ENCODE measurements at regions not wholly inside any gene's neighbourhood (a gene's known extent, or its start where the extent isn't known, plus 50 kb on each side); places are given as distances from the start of the nearest gene placed in this dataset.

- H3K4me1 ChIP-seq (ENCODE audit: insufficient read depth), result no peaks in the 10 kb centered on the region
- WGBS, result 56% methylated on average over 1 of the region's 1 CpG
- H3K36me3 ChIP-seq (ENCODE audit: insufficient read depth), result no peaks in the 10 kb centered on the region
- H3K27ac ChIP-seq (ENCODE audit: low read depth), result no peak overlapping the region
- no peak overlapping the region for H3K4me3 ChIP-seq (ENCODE audit: low read depth, low read length)
- no peak for DNase-seq (ENCODE audit: extremely low spot score)
Observed at GRCh38 chr5:165560648-165561047, 2055.2 kb downstream of the MAT2B start.

GRCh38 chr5:165565911-165566310 lies 2060.5 kb downstream of the MAT2B start:
- H3K27ac ChIP-seq (ENCODE audit: low read depth), result no peak overlapping the region
- 59% methylated on average over 4 of the region's 4 CpGs for WGBS
- DNase-seq (ENCODE audit: extremely low spot score), result no peak
- H3K4me1 ChIP-seq (ENCODE audit: insufficient read depth), result no peaks in the 10 kb centered on the region
- no peaks in the 10 kb centered on the region for H3K36me3 ChIP-seq (ENCODE audit: insufficient read depth)
- H3K4me3 ChIP-seq (ENCODE audit: low read depth, low read length), result no peak overlapping the region

- DNase-seq (ENCODE audit: extremely low spot score), result no peak
- Histone ChIP-seq H3K27ac (ENCODE audit: low read depth) (no peak overlapping the region), H3K36me3 (ENCODE audit: insufficient read depth) (no peaks in the 10 kb centered on the region), H3K4me1 (ENCODE audit: insufficient read depth) (no peaks in the 10 kb centered on the region), H3K4me3 (ENCODE audit: low read depth, low read length) (no peak overlapping the region)
- WGBS, result 82% methylated on average over 7 of the region's 7 CpGs
Observed at GRCh38 chr5:165569551-165569950, 2064.1 kb downstream of the MAT2B start.

GRCh38 chr5:165573445-165573844 lies 2068.0 kb downstream of the MAT2B start:
- H3K4me1 ChIP-seq (ENCODE audit: insufficient read depth), result no peaks in the 10 kb centered on the region
- WGBS, result 85% methylated on average over 4 of the region's 4 CpGs

GRCh38 chr5:165574100-165574499 lies 2068.7 kb downstream of the MAT2B start:
- no peak overlapping the region for H3K27ac ChIP-seq (ENCODE audit: low read depth)

More at GRCh38 chr5:165573445-165573844, 2068.0 kb downstream of the MAT2B start:
- no peaks in the 10 kb centered on the region for H3K36me3 ChIP-seq (ENCODE audit: insufficient read depth)
- H3K4me3 ChIP-seq (ENCODE audit: low read depth, low read length), result no peak overlapping the region
- no peak overlapping the region for H3K27ac ChIP-seq (ENCODE audit: low read depth)
- DNase-seq (ENCODE audit: extremely low spot score), result no peak

GRCh38 chr5:165576678-165577275 lies 2071.4 kb downstream of the MAT2B start:
- no peak for DNase-seq (ENCODE audit: extremely low spot score)
- no peaks in the 10 kb centered on the region for H3K4me1 ChIP-seq (ENCODE audit: insufficient read depth)
- H3K36me3 ChIP-seq (ENCODE audit: insufficient read depth), result no peaks in the 10 kb centered on the region
- 85% methylated on average over 3 of the region's 3 CpGs for WGBS
- no peak overlapping the region for H3K4me3 ChIP-seq (ENCODE audit: low read depth, low read length)
- no peak overlapping the region for H3K27ac ChIP-seq (ENCODE audit: low read depth)

More at GRCh38 chr5:165574100-165574499, 2068.7 kb downstream of the MAT2B start:
- 69% methylated on average over 2 of the region's 2 CpGs for WGBS
- DNase-seq (ENCODE audit: extremely low spot score), result no peak
- H3K4me1 ChIP-seq (ENCODE audit: insufficient read depth), result no peaks in the 10 kb centered on the region
- H3K4me3 ChIP-seq (ENCODE audit: low read depth, low read length), result no peak overlapping the region
- H3K36me3 ChIP-seq (ENCODE audit: insufficient read depth), result no peaks in the 10 kb centered on the region

- DNase-seq (ENCODE audit: extremely low spot score), result no peak
- no peaks in the 10 kb centered on the region for H3K36me3 ChIP-seq (ENCODE audit: insufficient read depth)
- no peaks in the 10 kb centered on the region for H3K4me1 ChIP-seq (ENCODE audit: insufficient read depth)
- no peak overlapping the region for H3K27ac ChIP-seq (ENCODE audit: low read depth)
- H3K4me3 ChIP-seq (ENCODE audit: low read depth, low read length), result no peak overlapping the region
Observed at GRCh38 chr5:165579911-165580310, 2074.5 kb downstream of the MAT2B start.

- Histone ChIP-seq H3K36me3 (ENCODE audit: insufficient read depth) (no peaks in the 10 kb centered on the region), H3K4me1 (ENCODE audit: insufficient read depth) (no peaks in the 10 kb centered on the region), H3K27ac (ENCODE audit: low read depth) (no peak overlapping the region), H3K4me3 (ENCODE audit: low read depth, low read length) (no peak overlapping the region)
- 81% methylated on average over 1 of the region's 1 CpG for WGBS
- no peak for DNase-seq (ENCODE audit: extremely low spot score)
Observed at GRCh38 chr5:165594693-165595092, 2089.3 kb downstream of the MAT2B start.

- no peak for DNase-seq (ENCODE audit: extremely low spot score)
- 87% methylated on average over 8 of the region's 8 CpGs for WGBS
- Histone ChIP-seq H3K27ac (ENCODE audit: low read depth) (no peak overlapping the region), H3K4me1 (ENCODE audit: insufficient read depth) (no peaks in the 10 kb centered on the region), H3K4me3 (ENCODE audit: low read depth, low read length) (no peak overlapping the region), H3K36me3 (ENCODE audit: insufficient read depth) (no peaks in the 10 kb centered on the region)
Observed at GRCh38 chr5:165602529-165602928, 2097.1 kb downstream of the MAT2B start.

GRCh38 chr5:165607026-165607425 lies 2101.6 kb downstream of the MAT2B start:
- no peaks in the 10 kb centered on the region for H3K36me3 ChIP-seq (ENCODE audit: insufficient read depth)
- H3K27ac ChIP-seq (ENCODE audit: low read depth), result no peak overlapping the region
- no peak for DNase-seq (ENCODE audit: extremely low spot score)
- H3K4me3 ChIP-seq (ENCODE audit: low read depth, low read length), result no peak overlapping the region
- 96% methylated on average over 12 of the region's 12 CpGs for WGBS
- no peaks in the 10 kb centered on the region for H3K4me1 ChIP-seq (ENCODE audit: insufficient read depth)

- DNase-seq (ENCODE audit: extremely low spot score), result no peak
- Histone ChIP-seq H3K27ac (ENCODE audit: low read depth) (no peak overlapping the region), H3K4me1 (ENCODE audit: insufficient read depth) (no peaks in the 10 kb centered on the region), H3K36me3 (ENCODE audit: insufficient read depth) (no peaks in the 10 kb centered on the region), H3K4me3 (ENCODE audit: low read depth, low read length) (no peak overlapping the region)
- 69% methylated on average over 2 of the region's 2 CpGs for WGBS
Observed at GRCh38 chr5:165609871-165610270, 2104.5 kb downstream of the MAT2B start.

GRCh38 chr5:165616490-165617405 lies 2111.3 kb downstream of the MAT2B start:
- no peaks in the 10 kb centered on the region for H3K4me1 ChIP-seq (ENCODE audit: insufficient read depth)
- 54% methylated on average over 2 of the region's 2 CpGs for WGBS
- no peak for DNase-seq (ENCODE audit: extremely low spot score)
- H3K36me3 ChIP-seq (ENCODE audit: insufficient read depth), result no peaks in the 10 kb centered on the region
- no peak overlapping the region for H3K27ac ChIP-seq (ENCODE audit: low read depth)
- H3K4me3 ChIP-seq (ENCODE audit: low read depth, low read length), result no peak overlapping the region

GRCh38 chr5:165617491-165617890 lies 2112.1 kb downstream of the MAT2B start:
- WGBS, result 82% methylated on average over 2 of the region's 2 CpGs

GRCh38 chr5:165620394-165620793 lies 2115.0 kb downstream of the MAT2B start:
- no peaks in the 10 kb centered on the region for H3K4me1 ChIP-seq (ENCODE audit: insufficient read depth)
- DNase-seq (ENCODE audit: extremely low spot score), result peak; percentile 10
- WGBS, result 55% methylated on average over 1 of the region's 1 CpG
- no peak overlapping the region for H3K27ac ChIP-seq (ENCODE audit: low read depth)
- H3K36me3 ChIP-seq (ENCODE audit: insufficient read depth), result no peaks in the 10 kb centered on the region
- H3K4me3 ChIP-seq (ENCODE audit: low read depth, low read length), result no peak overlapping the region

More at GRCh38 chr5:165617491-165617890, 2112.1 kb downstream of the MAT2B start:
- no peak overlapping the region for H3K4me3 ChIP-seq (ENCODE audit: low read depth, low read length)
- no peaks in the 10 kb centered on the region for H3K4me1 ChIP-seq (ENCODE audit: insufficient read depth)
- no peak for DNase-seq (ENCODE audit: extremely low spot score)
- H3K27ac ChIP-seq (ENCODE audit: low read depth), result no peak overlapping the region
- no peaks in the 10 kb centered on the region for H3K36me3 ChIP-seq (ENCODE audit: insufficient read depth)
